ENCODE measurements at regions not wholly inside any gene's neighbourhood (a gene's known extent, or its start where the extent isn't known, plus 50 kb on each side); places are given as distances from the start of the nearest gene placed in this dataset.

GRCh38 chr6:11633741-11634509 is 96.4 kb downstream of the TMEM170B start:
- TF ChIP-seq POLR2A (IDR thresholded peaks at IDR 0.05) (no peak), POLR2AphosphoS5 (IDR thresholded peaks at IDR 0.05) (no peak)
- TF ChIP-seq, protein P1, sequence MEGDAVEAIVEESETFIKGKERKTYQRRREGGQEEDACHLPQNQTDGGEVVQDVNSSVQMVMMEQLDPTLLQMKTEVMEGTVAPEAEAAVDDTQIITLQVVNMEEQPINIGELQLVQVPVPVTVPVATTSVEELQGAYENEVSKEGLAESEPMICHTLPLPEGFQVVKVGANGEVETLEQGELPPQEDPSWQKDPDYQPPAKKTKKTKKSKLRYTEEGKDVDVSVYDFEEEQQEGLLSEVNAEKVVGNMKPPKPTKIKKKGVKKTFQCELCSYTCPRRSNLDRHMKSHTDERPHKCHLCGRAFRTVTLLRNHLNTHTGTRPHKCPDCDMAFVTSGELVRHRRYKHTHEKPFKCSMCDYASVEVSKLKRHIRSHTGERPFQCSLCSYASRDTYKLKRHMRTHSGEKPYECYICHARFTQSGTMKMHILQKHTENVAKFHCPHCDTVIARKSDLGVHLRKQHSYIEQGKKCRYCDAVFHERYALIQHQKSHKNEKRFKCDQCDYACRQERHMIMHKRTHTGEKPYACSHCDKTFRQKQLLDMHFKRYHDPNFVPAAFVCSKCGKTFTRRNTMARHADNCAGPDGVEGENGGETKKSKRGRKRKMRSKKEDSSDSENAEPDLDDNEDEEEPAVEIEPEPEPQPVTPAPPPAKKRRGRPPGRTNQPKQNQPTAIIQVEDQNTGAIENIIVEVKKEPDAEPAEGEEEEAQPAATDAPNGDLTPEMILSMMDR (IDR thresholded peaks at IDR 0.05) = no peak

Measured in breast epithelium (tissue), 3 donors.